Loucy (cell line): ENCODE measurements at regions not wholly inside any gene's neighbourhood (a gene's known extent, or its start where the extent isn't known, plus 50 kb on each side); places are given as distances from the start of the nearest gene placed in this dataset.

ENCODE experiments used
- CTCF ChIP-seq: fragments of 200-600 bp; sonication (generic); conservative IDR thresholded peaks from 2 replicates; pipeline ENCODE4 v1.5.1; 2014; ENCODE audit warnings: mild to moderate bottlenecking, antibody characterized with exemption, low read length
- EZH2phosphoT487 ChIP-seq: fragments of 200-600 bp; IDR thresholded peaks from 2 replicates; pipeline ENCODE4 v1.6.1; 2018; ENCODE audit warnings: antibody characterized with exemption, mild to moderate bottlenecking, moderate library complexity, borderline replicate concordance

GRCh38 chr11:23919455-23919854 is 577.4 kb upstream of the LUZP2 start:
- TF ChIP-seq CTCF (no peak), EZH2phosphoT487 (no peak)
